HG03575 (cell line): ENCODE measurements at regions not wholly inside any gene's neighbourhood (a gene's known extent, or its start where the extent isn't known, plus 50 kb on each side); places are given as distances from the start of the nearest gene placed in this dataset.

Experiments
- ATAC-seq: cut with Tn5 transposase; IDR thresholded peaks from one replicate; pipeline ENCODE4 v1.9.1; 2021; ENCODE audit not compliant: unreplicated experiment, insufficient number of reproducible peaks, low FRiP score; ENCODE audit errors: extremely low read depth

GRCh38 chr15:46442184-46442583, 807.4 kb downstream of the SQOR start:
- no peak for ATAC-seq

- no peak for ATAC-seq
Measured at GRCh38 chr15:46442901-46443590, 808.2 kb downstream of the SQOR start.

GRCh38 chr15:46450112-46450809, 815.4 kb downstream of the SQOR start:
- no peak for ATAC-seq

DNA sequence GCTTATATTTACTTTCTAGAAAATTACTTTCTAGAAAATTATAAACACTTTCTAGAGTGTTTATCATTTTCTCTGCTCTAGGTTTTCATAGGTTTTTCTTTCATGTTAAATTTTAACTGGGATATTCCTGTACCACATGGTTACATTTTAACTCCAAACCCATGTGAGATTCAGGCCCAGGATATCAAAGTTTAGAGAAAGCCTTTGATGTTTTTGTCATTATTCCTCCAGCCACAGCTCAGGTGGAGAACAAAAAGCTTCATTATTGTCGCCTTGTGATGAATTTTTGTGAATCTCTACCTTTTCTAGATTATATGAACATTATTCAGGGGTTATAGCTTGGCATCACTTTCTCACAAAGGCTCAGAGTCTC, 816.0 kb downstream of the SQOR start:
- no peak for ATAC-seq

DNA sequence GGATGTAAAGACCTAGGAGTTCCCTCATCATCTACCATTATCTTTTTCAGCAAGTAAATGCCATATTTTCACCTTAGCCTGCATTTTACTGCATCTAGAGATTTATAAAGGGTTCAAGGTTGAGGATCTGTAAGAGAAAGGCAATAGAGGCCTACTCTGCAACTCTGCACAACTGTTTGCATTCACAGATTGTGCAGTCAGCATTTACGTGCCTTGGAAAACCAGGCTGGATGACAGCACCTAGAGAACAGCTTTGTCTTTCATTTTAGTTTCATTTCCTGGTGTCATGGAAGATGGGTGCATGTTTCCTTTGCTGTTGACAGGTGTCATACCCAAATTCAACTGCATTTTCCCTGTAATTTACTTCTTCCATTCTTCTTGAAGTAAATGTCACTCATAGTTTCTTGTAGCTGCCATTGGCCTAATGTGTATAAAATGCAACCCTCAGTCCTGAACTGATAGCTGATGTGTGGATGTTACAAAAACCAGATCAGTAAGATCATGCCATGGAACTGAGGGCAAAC, 817.5 kb downstream of the SQOR start:
- no peak for ATAC-seq

DNA sequence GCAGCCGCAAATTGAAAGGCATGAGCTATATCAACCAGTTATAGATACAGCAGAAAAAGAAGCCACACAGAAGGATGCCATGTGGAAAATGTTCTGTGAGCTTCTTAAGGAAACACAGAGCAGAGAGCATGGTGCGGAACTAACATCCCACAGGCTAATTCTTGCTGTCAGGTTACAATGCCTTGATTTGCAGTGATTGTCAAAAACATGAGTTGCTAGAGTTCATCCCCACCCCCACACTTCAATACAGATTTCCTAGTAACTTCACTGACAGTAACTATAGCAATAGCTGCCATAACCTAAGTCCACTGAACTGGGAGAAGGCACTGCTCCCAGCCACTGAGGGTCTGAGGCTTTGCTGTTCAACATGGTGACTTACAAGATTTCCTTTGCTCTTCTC, 821.6 kb downstream of the SQOR start:
- ATAC-seq, result no peak

DNA sequence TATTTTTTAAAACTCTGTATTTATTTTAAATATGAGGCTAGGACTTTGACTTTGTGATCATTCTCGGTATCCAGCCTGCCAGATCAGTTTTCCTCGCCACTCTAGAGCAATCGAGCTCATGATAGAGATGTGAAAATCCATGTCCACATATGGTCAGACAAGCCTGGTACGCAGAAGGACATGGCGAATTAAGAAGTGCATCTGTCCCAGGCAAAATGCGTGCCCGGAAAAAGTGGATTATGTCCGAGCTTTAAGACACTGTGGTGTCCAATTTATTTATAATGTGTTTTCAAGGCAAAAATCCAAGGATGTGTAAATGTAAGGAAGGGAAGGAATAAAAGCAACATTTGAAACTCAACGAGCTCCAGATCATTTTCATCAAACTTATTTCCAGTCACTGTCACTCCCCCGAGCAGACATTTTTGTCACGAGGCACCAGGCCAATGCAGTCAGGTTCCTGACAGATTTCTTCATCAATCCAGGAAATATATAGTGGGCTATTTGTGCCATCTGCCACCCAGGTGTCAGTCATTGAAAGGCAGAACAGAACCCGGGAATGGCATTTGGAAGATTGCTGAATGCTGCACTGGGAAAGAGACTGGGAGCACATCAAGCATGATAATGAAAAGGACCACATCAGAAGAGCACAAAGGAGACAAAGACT, 825.7 kb downstream of the SQOR start:
- no peak for ATAC-seq

DNA sequence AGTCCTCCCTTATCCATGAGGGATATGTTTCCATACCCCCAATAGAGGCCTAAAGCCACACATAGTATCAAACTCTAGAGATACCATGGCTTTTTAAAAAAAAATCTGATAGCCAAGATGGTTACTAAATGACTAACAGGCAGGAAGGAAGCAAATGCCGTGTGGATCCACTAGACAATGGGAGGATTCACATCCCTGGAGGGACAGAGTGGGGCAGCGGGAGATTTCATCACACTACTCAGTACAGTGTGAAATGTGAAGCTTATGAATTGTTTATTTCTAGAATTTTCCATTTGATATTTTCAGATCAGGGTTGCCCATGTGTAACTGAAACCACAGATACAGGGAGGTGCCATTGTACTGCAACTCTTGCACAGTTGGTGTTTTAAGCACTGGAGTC, 826.6 kb downstream of the SQOR start:
- ATAC-seq, result no peak

GRCh38 chr15:46467041-46467440, 832.2 kb downstream of the SQOR start:
- ATAC-seq, result no peak

- no peak for ATAC-seq
Measured at GRCh38 chr15:46471096-46471495, 836.3 kb downstream of the SQOR start.

- ATAC-seq, result no peak
Measured at GRCh38 chr15:46489276-46489675, 854.4 kb downstream of the SQOR start.

DNA sequence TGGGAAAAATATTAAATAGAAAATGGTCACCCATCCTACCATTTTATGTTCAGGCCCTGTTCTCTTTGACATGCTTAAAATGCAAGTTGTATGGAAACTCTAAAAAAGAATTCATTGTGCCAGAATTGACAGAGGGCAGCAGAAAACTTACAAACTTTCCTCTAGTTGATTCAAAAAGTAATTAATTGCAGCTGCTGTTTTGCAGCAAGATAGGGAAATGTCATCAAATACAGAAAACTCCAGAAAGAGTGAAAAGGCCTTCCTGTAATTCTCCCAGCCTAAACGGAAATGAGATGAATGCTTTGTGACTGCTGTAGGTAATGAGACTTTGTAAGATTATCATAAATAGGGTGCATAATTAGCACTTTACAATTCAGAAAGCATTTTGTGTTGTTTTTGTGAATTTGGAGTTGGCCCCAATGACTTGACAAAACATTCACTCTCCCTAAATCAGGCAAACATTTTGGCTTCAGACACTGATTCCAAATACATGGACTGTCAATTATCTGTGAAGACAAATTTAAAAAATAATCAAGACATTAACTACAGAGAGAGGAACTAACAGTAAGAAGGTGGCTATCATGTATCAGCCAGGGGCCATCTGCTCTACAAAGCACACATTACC, 861.8 kb downstream of the SQOR start:
- ATAC-seq, result no peak

DNA sequence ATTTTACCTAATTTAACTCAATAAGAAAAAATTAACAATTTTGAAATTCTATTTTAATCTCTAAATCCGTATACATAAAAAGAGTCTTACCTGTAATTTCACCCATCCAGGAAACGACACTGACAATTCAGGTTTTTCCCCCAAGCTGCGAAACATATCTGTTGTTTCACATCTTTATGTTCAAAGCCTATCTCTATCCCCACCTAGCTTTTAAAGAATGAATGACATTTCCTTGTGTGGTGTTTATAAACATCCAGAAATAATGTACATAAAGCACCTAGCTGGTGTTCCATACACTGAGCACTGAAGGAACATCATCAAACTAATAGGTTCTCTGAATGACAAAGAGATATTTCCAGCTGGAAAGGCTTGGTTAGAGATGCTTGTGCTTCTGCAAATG, 867.8 kb downstream of the SQOR start:
- no peak for ATAC-seq

DNA sequence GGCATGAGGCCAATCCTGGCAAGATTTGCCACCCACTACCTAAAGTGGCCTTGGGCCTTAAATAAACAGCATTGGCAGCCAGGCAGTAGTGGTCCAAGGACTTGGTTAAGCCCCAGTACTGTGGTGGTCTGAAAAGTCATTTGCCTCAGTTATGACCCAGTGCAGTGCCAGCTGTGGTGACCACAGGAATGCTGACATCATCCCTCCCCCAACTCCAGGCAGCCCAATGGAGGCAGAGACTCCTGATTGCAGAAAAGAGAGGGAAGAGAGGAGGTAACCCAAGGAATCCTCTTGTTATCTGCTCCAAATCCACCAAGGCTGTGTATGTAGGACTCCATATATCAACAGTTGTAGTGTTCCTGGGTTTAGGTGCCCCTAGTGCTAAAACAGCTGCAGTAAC, 883.6 kb downstream of the SQOR start:
- no peak for ATAC-seq

- ATAC-seq, result no peak
Measured at GRCh38 chr15:46523701-46524100, 888.9 kb downstream of the SQOR start.

DNA sequence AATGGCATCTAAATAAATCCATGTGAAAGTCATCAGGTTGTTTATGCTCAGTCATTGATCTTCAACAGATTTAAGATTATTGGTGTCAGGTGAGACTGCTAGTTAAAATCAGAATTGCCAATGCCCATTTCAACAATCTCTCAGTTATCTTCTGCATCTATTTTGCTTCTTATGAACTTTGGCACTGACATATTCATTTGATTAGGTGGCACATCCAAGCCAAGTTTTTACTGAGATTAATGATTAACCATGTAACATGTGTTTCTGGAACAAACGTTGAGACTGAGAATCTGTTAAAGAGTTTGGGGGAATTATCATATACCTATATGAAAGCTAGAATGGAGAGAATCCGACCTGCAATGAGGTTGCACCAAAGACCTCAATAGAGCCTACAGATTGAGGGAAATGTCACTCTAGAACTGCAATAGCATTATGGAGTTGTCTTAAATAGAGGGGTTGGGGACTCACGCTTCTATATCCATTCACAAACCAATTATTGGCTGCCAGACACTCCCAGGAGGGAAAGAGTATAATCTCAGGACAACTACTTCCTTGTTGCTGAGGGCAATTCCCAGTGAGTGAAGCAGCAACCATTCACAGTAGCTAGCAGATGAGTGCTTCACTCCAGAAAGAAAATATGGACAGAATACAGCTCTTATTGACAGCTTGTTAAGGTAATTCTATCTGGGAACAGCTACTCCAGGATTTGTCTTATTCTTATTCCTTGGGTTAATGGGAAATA, 891.3 kb downstream of the SQOR start:
- ATAC-seq, result no peak

DNA sequence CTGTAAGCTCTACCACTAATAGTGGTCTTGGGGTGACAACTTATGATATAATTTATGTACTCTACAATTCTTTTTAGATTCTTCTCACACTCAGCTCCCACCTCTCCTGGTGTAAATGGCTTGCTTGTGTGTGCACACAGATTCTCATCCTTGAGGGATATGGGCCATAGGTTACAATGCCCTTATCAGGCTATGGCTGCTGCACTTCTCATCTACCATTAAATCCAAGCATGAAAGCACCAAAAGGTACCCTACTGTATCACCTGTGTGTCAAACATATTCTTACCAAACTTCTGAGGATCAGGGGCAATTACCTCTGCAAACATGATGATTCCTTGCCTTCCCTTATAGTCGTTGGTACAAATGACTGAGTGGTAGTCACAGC, 891.9 kb downstream of the SQOR start:
- no peak for ATAC-seq

DNA sequence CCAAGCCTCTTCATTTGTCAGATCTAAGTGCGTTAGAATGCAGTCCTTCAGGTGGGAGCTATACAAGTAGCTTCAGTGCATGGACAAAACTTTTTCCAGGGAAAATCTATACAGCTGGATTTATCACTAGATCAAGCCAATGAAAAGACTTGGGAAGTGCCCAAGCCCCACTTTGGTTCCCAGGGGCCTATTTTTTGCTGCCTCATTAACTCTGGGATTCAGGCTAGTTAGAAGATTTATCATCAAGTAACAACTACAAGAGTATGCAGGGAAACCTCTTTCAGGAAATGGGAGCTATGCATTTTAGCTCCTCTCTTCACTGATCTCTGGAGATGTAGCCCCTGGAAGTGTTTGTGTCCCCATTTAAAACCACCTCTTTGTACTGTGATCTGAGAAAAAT, 908.8 kb downstream of the SQOR start:
- no peak for ATAC-seq

GRCh38 chr15:46548989-46549388, 914.2 kb downstream of the SQOR start:
- ATAC-seq, result no peak
